Uterus (tissue), 3 donors: ENCODE measurements at regions not wholly inside any gene's neighbourhood (a gene's known extent, or its start where the extent isn't known, plus 50 kb on each side); places are given as distances from the start of the nearest gene placed in this dataset.
"Not testable (repeated sequence)": the region's sequence is repeated elsewhere in the genome, so short reads cannot be mapped to it uniquely, and the experiment has no call there.

ENCODE experiments used
- DNase-seq, 2 donors: peaks; one replicate each; pipeline ENCODE4 v3.0.0-alpha.2; 2019 to 2020
- H3K27ac ChIP-seq, 2 donors: fragments of 200-600 bp; sonication (generic); 1 replicate in 1 of 2; 2 replicates in 1 of 2; pipeline ENCODE4 v1.5.1; 2016 to 2018
- H3K27me3 ChIP-seq, 2 donors: fragments of 200-600 bp; sonication (generic); one replicate each; pipeline ENCODE4 v1.5.1; 2018 to 2019; ENCODE audit warnings: control low read depth in 1 of 2
- H3K36me3 ChIP-seq, 2 donors: fragments of 200-600 bp; sonication (generic); one replicate each; pipeline ENCODE4 v1.5.1; 2019; ENCODE audit warnings: control low read depth in 1 of 2
- H3K4me1 ChIP-seq, 2 donors: fragments of 200-600 bp; sonication (generic); one replicate each; pipeline ENCODE4 v1.5.1; 2018 to 2019; ENCODE audit warnings: control low read depth in 1 of 2
- H3K4me3 ChIP-seq, 2 donors: fragments of 200-600 bp; sonication (generic); 1 replicate in 1 of 2; 2 replicates in 1 of 2; pipeline ENCODE4 v1.5.1; 2018 to 2019; ENCODE audit warnings: mild to moderate bottlenecking in 1 of 2
- H3K9me3 ChIP-seq, 2 donors: fragments of 200-600 bp; sonication (generic); one replicate each; pipeline ENCODE4 v1.5.1; 2019; ENCODE audit warnings: control low read depth in 1 of 2
- POLR2A ChIP-seq, 2 donors: fragments of 450-650 bp; IDR thresholded peaks; one replicate each; pipeline ENCODE4 v1.6.1; 2016; ENCODE audit warnings: antibody characterized with exemption in 2 of 2, mild to moderate bottlenecking in 1 of 2, moderate library complexity in 1 of 2
- intact Hi-C: fragments of 100-400 bp; cut with DNase I; formaldehyde crosslinking; loops from one replicate; pipeline ENCODE4 v1.15.1; 2023; ENCODE audit warnings: low total_unique reads
- TF ChIP-seq, protein P1 (sequence below), 4 experiments: fragments of 200-600 bp in 2 of 4; fragments of 450-650 bp in 2 of 4; sonication (generic) in 2 of 4; IDR thresholded peaks; one replicate each; pipeline ENCODE4 v1.5.1; 2016 to 2019; ENCODE audit warnings: antibody characterized with exemption in 4 of 4, mild to moderate bottlenecking in 2 of 4, moderate library complexity in 1 of 4
- donor health status: DM: yes; HTN: yes; CAD: no.

DNA sequence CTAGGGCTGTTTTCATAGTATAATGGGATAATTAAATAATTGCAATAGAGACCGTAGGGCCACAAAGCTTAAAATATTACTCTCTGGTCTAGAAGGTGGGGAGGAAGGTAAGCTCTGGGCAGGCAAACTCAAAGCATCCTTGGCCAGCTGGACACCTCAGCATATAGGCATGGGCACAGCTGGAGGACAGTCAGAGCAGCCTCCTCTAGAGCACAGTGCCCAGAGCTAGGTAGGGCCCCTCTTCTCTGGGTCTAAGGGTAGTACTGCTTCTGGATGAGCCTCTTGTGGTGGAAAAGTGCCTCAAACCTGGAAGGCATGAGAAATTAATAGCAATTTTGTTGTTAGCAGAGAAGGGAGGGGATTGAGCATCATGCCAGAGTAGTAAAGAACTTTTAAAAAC, 116.9 kb upstream of the FOXN2 start:
- Histone ChIP-seq H3K4me3 (no peak overlapping the region), H3K9me3 (no peaks in the 10 kb centered on the region), H3K27ac (no peak overlapping the region), H3K36me3 (no peaks in the 10 kb centered on the region), H3K27me3 (no peaks in the 10 kb centered on the region), H3K4me1 (no peaks in the 10 kb centered on the region)
- no peak for DNase-seq
- TF ChIP-seq, protein P1, sequence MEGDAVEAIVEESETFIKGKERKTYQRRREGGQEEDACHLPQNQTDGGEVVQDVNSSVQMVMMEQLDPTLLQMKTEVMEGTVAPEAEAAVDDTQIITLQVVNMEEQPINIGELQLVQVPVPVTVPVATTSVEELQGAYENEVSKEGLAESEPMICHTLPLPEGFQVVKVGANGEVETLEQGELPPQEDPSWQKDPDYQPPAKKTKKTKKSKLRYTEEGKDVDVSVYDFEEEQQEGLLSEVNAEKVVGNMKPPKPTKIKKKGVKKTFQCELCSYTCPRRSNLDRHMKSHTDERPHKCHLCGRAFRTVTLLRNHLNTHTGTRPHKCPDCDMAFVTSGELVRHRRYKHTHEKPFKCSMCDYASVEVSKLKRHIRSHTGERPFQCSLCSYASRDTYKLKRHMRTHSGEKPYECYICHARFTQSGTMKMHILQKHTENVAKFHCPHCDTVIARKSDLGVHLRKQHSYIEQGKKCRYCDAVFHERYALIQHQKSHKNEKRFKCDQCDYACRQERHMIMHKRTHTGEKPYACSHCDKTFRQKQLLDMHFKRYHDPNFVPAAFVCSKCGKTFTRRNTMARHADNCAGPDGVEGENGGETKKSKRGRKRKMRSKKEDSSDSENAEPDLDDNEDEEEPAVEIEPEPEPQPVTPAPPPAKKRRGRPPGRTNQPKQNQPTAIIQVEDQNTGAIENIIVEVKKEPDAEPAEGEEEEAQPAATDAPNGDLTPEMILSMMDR (IDR thresholded peaks at IDR 0.05): no peak
- no peak for TF ChIP-seq POLR2A (IDR thresholded peaks at IDR 0.05)
- intact Hi-C loops: no loop called here

DNA sequence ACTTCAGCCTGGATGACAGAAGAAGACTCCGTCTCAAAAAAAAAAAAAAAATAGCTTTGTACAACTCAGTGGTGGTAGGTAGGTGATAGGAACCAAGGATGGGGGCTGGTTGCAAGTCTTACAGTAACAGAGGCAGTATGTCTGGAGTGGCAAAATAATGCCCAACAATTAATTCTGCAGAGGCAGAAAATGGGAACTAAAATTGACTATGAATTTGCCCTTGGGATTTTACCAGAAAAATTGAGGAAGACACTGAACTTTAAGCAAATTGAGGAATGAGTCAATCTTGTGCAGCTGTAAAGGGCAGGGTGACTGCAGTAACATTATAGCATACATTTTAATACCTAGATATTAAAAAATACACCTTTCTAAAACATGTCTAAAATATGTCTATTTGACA, 116.1 kb upstream of the FOXN2 start:
- no peak for TF ChIP-seq POLR2A (IDR thresholded peaks at IDR 0.05)
- TF ChIP-seq, protein P1 (IDR thresholded peaks at IDR 0.05): no peak
- no peaks in the 10 kb centered on the region for H3K4me1 ChIP-seq
- no peak for DNase-seq
- H3K36me3 ChIP-seq: no peaks in the 10 kb centered on the region
- H3K27me3 ChIP-seq: no peaks in the 10 kb centered on the region
- intact Hi-C loops: no loop called here
- no peak overlapping the region for H3K27ac ChIP-seq
- no peak overlapping the region for H3K4me3 ChIP-seq
- no peaks in the 10 kb centered on the region for H3K9me3 ChIP-seq

DNA sequence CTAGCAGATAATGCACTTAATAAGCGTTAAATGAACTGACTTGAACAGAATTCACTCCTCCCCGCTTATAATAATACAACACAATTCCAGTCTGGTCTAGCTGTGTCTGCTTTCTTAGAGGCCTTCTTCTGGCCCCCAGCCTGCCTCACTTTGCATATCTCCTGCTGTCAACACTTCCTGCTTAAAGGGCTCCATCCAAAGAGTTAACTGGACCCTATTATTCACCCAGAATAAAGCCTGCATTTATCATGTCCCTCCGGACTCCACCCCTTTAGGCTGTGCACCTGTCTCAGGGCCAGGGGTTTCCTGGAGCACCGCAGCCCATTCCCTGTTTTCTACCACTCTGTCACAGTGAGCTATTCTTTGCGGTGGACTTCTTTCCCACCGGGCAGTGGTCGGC, 115.4 kb upstream of the FOXN2 start:
- no peaks in the 10 kb centered on the region for H3K36me3 ChIP-seq
- no peak overlapping the region for H3K4me3 ChIP-seq
- intact Hi-C loops: no loop called here
- no peak overlapping the region for H3K27ac ChIP-seq
- no peaks in the 10 kb centered on the region for H3K27me3 ChIP-seq
- H3K4me1 ChIP-seq: no peaks in the 10 kb centered on the region
- no peak for DNase-seq
- no peaks in the 10 kb centered on the region for H3K9me3 ChIP-seq
- TF ChIP-seq POLR2A (IDR thresholded peaks at IDR 0.05): no peak
- TF ChIP-seq, protein P1 (IDR thresholded peaks at IDR 0.05): no peak

DNA sequence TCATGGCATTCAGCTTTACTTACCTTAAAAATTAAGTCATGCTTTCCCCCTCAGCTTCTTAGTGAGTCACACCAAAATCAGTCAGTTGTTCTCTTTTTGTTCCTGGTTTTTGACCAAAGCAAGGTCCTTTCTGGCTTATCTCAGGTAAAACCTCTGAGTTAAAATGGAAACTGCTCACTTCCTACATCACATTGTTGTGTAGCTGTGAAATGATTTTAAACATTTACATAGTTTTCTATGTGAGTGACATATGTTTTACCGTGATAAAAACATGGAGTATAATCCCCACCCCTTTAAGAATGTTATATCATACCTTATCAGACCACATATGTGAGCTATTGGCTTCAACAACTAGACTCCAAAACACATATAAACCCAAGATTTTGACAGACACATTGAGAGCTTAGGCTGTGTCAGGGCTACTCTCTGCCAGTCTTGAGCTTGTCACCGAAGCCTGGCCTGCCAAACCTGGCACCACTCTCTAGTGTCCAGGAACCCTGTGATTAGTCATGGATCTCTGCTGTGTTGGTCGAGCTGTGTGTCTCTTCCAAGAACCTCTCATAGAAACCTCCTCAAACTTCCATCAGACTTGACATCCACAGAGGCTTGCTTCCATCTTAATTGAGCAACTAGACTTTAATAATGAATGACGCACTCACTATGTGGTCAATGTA, 113.7 kb upstream of the FOXN2 start:
- Histone ChIP-seq H3K27ac (no peak overlapping the region), H3K4me1 (no peaks in the 10 kb centered on the region), H3K9me3 (no peaks in the 10 kb centered on the region), H3K4me3 (no peak overlapping the region), H3K36me3 (no peaks in the 10 kb centered on the region), H3K27me3 (no peaks in the 10 kb centered on the region)
- intact Hi-C loops: no loop called here
- no peak for DNase-seq
- TF ChIP-seq POLR2A (IDR thresholded peaks at IDR 0.05): no peak
- TF ChIP-seq, protein P1 (IDR thresholded peaks at IDR 0.05): no peak

DNA sequence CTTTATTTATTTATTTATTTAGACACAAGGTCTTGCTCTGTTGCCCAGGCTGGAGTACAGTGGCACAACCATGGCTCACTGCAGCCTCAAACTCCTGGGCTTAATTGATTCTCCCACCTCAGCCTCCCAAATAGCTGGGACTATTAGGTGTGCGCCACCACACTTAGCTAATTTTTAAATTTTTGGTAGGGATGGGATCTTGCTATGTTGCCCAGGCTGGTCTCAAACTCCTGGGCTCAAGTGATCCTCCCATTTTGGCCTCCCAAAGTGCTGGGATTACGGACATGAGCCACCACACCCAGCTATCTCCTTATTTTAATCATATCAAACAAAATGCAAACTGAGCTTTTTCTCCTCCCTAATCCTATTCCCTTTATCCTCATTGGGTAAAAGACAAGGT, 113.0 kb upstream of the FOXN2 start:
- intact Hi-C loops, H3K27me3 ChIP-seq, H3K4me3 ChIP-seq, H3K27ac ChIP-seq, DNase-seq, H3K4me1 ChIP-seq, H3K9me3 ChIP-seq, H3K36me3 ChIP-seq: not testable (repeated sequence)
